ENCODE measurements at regions not wholly inside any gene's neighbourhood (a gene's known extent, or its start where the extent isn't known, plus 50 kb on each side); places are given as distances from the start of the nearest gene placed in this dataset.
A peak's percentile ranks its signal among the peaks of the same experiment; 100 is the strongest.

GRCh38 chr2:207458582-207458981 is 71.2 kb upstream of the CREB1 start:
- Histone ChIP-seq H3K4me3 (ENCODE audit: low read length) (no peak overlapping the region), H3K9ac (ENCODE audit: low read length) (no peak overlapping the region), H3K27ac (ENCODE audit: low read length) (no peak overlapping the region), H3K9me3 (ENCODE audit: control insufficient read depth, low read depth, low read length) (no peaks in the 10 kb centered on the region), H3K36me3 (ENCODE audit: control insufficient read depth, low read depth, low read length) (no peaks in the 10 kb centered on the region), H3K27me3 (ENCODE audit: control insufficient read depth, insufficient read depth, low read length) (no peaks in the 10 kb centered on the region), H3K4me1 (ENCODE audit: control insufficient read depth, low read depth, low read length) (no peaks in the 10 kb centered on the region)

- no peaks in the 10 kb centered on the region for H3K36me3 ChIP-seq (ENCODE audit: control insufficient read depth, low read depth, low read length)
- no peaks in the 10 kb centered on the region for H3K4me1 ChIP-seq (ENCODE audit: control insufficient read depth, low read depth, low read length)
- H3K27ac ChIP-seq (ENCODE audit: low read length): no peak overlapping the region
- no peak overlapping the region for H3K9ac ChIP-seq (ENCODE audit: low read length)
- no peak overlapping the region for H3K4me3 ChIP-seq (ENCODE audit: low read length)
- no peaks in the 10 kb centered on the region for H3K9me3 ChIP-seq (ENCODE audit: control insufficient read depth, low read depth, low read length)
- no peaks in the 10 kb centered on the region for H3K27me3 ChIP-seq (ENCODE audit: control insufficient read depth, insufficient read depth, low read length)
These were observed 69.6 kb upstream of the CREB1 start for GRCh38 chr2:207459990-207460757.

GRCh38 chr2:207463433-207463832 is 66.3 kb upstream of the CREB1 start:
- Histone ChIP-seq H3K9ac (ENCODE audit: low read length) (no peak overlapping the region), H3K27me3 (ENCODE audit: control insufficient read depth, insufficient read depth, low read length) (no peaks in the 10 kb centered on the region), H3K9me3 (ENCODE audit: control insufficient read depth, low read depth, low read length) (no peaks in the 10 kb centered on the region), H3K4me3 (ENCODE audit: low read length) (no peak overlapping the region), H3K27ac (ENCODE audit: low read length) (no peak overlapping the region), H3K36me3 (ENCODE audit: control insufficient read depth, low read depth, low read length) (no peaks in the 10 kb centered on the region), H3K4me1 (ENCODE audit: control insufficient read depth, low read depth, low read length) (no peaks in the 10 kb centered on the region)

- Histone ChIP-seq H3K27ac (ENCODE audit: low read length) (no peak overlapping the region), H3K36me3 (ENCODE audit: control insufficient read depth, low read depth, low read length) (no peaks in the 10 kb centered on the region), H3K27me3 (ENCODE audit: control insufficient read depth, insufficient read depth, low read length) (no peaks in the 10 kb centered on the region), H3K4me3 (ENCODE audit: low read length) (no peak overlapping the region), H3K9ac (ENCODE audit: low read length) (no peak overlapping the region), H3K4me1 (ENCODE audit: control insufficient read depth, low read depth, low read length) (no peaks in the 10 kb centered on the region), H3K9me3 (ENCODE audit: control insufficient read depth, low read depth, low read length) (no peaks in the 10 kb centered on the region)
These were observed 65.8 kb upstream of the CREB1 start for GRCh38 chr2:207464007-207464406.

- Histone ChIP-seq H3K4me1 (ENCODE audit: control insufficient read depth, low read depth, low read length) (no peaks in the 10 kb centered on the region), H3K9me3 (ENCODE audit: control insufficient read depth, low read depth, low read length) (no peaks in the 10 kb centered on the region), H3K27me3 (ENCODE audit: control insufficient read depth, insufficient read depth, low read length) (no peaks in the 10 kb centered on the region), H3K9ac (ENCODE audit: low read length) (no peak overlapping the region), H3K27ac (ENCODE audit: low read length) (no peak overlapping the region), H3K36me3 (ENCODE audit: control insufficient read depth, low read depth, low read length) (no peaks in the 10 kb centered on the region), H3K4me3 (ENCODE audit: low read length) (no peak overlapping the region)
These were observed 63.9 kb upstream of the CREB1 start for GRCh38 chr2:207465894-207466293.

- Histone ChIP-seq H3K4me1 (ENCODE audit: control insufficient read depth, low read depth, low read length) (peaks cover 5% of the 10 kb centered on the region), H3K27ac (ENCODE audit: low read length) (peak overlapping the region; percentile 10), H3K36me3 (ENCODE audit: control insufficient read depth, low read depth, low read length) (no peaks in the 10 kb centered on the region), H3K27me3 (ENCODE audit: control insufficient read depth, insufficient read depth, low read length) (no peaks in the 10 kb centered on the region), H3K9ac (ENCODE audit: low read length) (no peak overlapping the region), H3K9me3 (ENCODE audit: control insufficient read depth, low read depth, low read length) (no peaks in the 10 kb centered on the region), H3K4me3 (ENCODE audit: low read length) (no peak overlapping the region)
These were observed 61.9 kb upstream of the CREB1 start for GRCh38 chr2:207467716-207468347.

GRCh38 chr2:207468488-207468887 is 61.3 kb upstream of the CREB1 start:
- Histone ChIP-seq H3K9ac (ENCODE audit: low read length) (no peak overlapping the region), H3K36me3 (ENCODE audit: control insufficient read depth, low read depth, low read length) (no peaks in the 10 kb centered on the region), H3K4me1 (ENCODE audit: control insufficient read depth, low read depth, low read length) (peaks cover 9% of the 10 kb centered on the region), H3K27me3 (ENCODE audit: control insufficient read depth, insufficient read depth, low read length) (no peaks in the 10 kb centered on the region), H3K4me3 (ENCODE audit: low read length) (no peak overlapping the region), H3K27ac (ENCODE audit: low read length) (no peak overlapping the region), H3K9me3 (ENCODE audit: control insufficient read depth, low read depth, low read length) (no peaks in the 10 kb centered on the region)

GRCh38 chr2:207469451-207469850 is 60.3 kb upstream of the CREB1 start:
- Histone ChIP-seq H3K4me3 (ENCODE audit: low read length) (no peak overlapping the region), H3K27ac (ENCODE audit: low read length) (no peak overlapping the region), H3K4me1 (ENCODE audit: control insufficient read depth, low read depth, low read length) (peaks cover 11% of the 10 kb centered on the region), H3K27me3 (ENCODE audit: control insufficient read depth, insufficient read depth, low read length) (no peaks in the 10 kb centered on the region), H3K36me3 (ENCODE audit: control insufficient read depth, low read depth, low read length) (no peaks in the 10 kb centered on the region), H3K9ac (ENCODE audit: low read length) (no peak overlapping the region), H3K9me3 (ENCODE audit: control insufficient read depth, low read depth, low read length) (no peaks in the 10 kb centered on the region)

- no peaks in the 10 kb centered on the region for H3K36me3 ChIP-seq (ENCODE audit: control insufficient read depth, low read depth, low read length)
- no peak overlapping the region for H3K4me3 ChIP-seq (ENCODE audit: low read length)
- no peaks in the 10 kb centered on the region for H3K27me3 ChIP-seq (ENCODE audit: control insufficient read depth, insufficient read depth, low read length)
- H3K27ac ChIP-seq (ENCODE audit: low read length): no peak overlapping the region
- H3K4me1 ChIP-seq (ENCODE audit: control insufficient read depth, low read depth, low read length): peaks cover 13% of the 10 kb centered on the region
- no peak overlapping the region for H3K9ac ChIP-seq (ENCODE audit: low read length)
- no peaks in the 10 kb centered on the region for H3K9me3 ChIP-seq (ENCODE audit: control insufficient read depth, low read depth, low read length)
These were observed 59.6 kb upstream of the CREB1 start for GRCh38 chr2:207469943-207470729.

GRCh38 chr2:207471261-207471660 is 58.5 kb upstream of the CREB1 start:
- Histone ChIP-seq H3K36me3 (ENCODE audit: control insufficient read depth, low read depth, low read length) (no peaks in the 10 kb centered on the region), H3K9ac (ENCODE audit: low read length) (no peak overlapping the region), H3K4me3 (ENCODE audit: low read length) (no peak overlapping the region), H3K4me1 (ENCODE audit: control insufficient read depth, low read depth, low read length) (peaks cover 15% of the 10 kb centered on the region), H3K27ac (ENCODE audit: low read length) (no peak overlapping the region), H3K27me3 (ENCODE audit: control insufficient read depth, insufficient read depth, low read length) (no peaks in the 10 kb centered on the region), H3K9me3 (ENCODE audit: control insufficient read depth, low read depth, low read length) (no peaks in the 10 kb centered on the region)

GRCh38 chr2:207472343-207473048 is 57.3 kb upstream of the CREB1 start:
- no peak overlapping the region for H3K9ac ChIP-seq (ENCODE audit: low read length)
- no peaks in the 10 kb centered on the region for H3K27me3 ChIP-seq (ENCODE audit: control insufficient read depth, insufficient read depth, low read length)
- no peak overlapping the region for H3K27ac ChIP-seq (ENCODE audit: low read length)
- H3K36me3 ChIP-seq (ENCODE audit: control insufficient read depth, low read depth, low read length): no peaks in the 10 kb centered on the region
- no peaks in the 10 kb centered on the region for H3K9me3 ChIP-seq (ENCODE audit: control insufficient read depth, low read depth, low read length)
- peaks cover 18% of the 10 kb centered on the region for H3K4me1 ChIP-seq (ENCODE audit: control insufficient read depth, low read depth, low read length)
- no peak overlapping the region for H3K4me3 ChIP-seq (ENCODE audit: low read length)
